Choroid plexus epithelial cell (primary cell): ENCODE measurements at regions not wholly inside any gene's neighbourhood (a gene's known extent, or its start where the extent isn't known, plus 50 kb on each side); places are given as distances from the start of the nearest gene placed in this dataset.

Experiments
- DNase-seq: peaks from one replicate; pipeline ENCODE4 v3.0.0-alpha.2; 2010; ENCODE audit warnings: low read depth
- H3K4me3 ChIP-seq: 2 replicates; pipeline ENCODE4 v1.5.1; 2011; ENCODE audit warnings: low read depth, mild to moderate bottlenecking, control low read depth, low read length, moderate library complexity
- TF ChIP-seq, protein P1 (sequence below): conservative IDR thresholded peaks from 2 replicates; pipeline ENCODE4 v1.5.1; 2011; ENCODE audit warnings: low read depth, mild to moderate bottlenecking, control low read depth, inconsistent platforms, low read length, moderate library complexity

DNA sequence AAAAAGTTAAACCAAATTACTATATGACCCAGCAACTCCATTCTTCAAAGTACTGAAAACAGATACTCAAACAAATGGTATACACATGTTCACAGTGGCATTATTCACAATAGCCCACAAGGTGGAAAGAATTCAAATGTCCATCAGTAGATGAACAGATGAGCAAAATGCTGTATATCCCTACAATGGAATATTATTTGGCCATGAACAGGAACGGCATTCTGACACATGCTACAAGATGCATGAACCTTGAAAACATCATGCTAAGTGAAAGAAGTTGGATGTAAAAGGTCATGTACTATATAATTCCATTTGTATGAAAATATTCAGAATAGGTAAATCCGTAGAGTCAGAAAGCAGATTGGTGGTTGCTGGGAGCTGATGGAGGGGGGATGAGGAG, 73.5 kb upstream of the XYLT1 start:
- DNase-seq = no peak
- H3K4me3 ChIP-seq = no peak overlapping the region
- TF ChIP-seq, protein P1, sequence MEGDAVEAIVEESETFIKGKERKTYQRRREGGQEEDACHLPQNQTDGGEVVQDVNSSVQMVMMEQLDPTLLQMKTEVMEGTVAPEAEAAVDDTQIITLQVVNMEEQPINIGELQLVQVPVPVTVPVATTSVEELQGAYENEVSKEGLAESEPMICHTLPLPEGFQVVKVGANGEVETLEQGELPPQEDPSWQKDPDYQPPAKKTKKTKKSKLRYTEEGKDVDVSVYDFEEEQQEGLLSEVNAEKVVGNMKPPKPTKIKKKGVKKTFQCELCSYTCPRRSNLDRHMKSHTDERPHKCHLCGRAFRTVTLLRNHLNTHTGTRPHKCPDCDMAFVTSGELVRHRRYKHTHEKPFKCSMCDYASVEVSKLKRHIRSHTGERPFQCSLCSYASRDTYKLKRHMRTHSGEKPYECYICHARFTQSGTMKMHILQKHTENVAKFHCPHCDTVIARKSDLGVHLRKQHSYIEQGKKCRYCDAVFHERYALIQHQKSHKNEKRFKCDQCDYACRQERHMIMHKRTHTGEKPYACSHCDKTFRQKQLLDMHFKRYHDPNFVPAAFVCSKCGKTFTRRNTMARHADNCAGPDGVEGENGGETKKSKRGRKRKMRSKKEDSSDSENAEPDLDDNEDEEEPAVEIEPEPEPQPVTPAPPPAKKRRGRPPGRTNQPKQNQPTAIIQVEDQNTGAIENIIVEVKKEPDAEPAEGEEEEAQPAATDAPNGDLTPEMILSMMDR = no peak

DNA sequence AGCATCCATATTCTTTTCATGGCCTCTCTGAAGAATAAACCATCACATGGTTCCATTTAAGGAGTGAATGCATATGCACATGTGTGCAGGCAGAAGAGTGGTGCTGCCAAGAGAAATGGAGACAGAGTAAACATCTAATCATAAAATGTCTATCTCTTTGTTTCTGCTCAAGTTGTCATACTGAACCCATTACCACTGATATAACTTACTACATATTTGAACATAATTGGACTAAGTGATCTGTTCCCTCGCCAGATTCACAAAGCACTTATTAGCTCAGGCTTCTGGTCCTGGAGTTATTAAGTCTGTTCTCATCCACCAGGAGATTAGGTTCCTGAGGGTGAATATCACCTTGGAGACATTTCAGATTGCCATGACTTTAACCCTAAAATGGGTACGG, 72.3 kb upstream of the XYLT1 start:
- no peak overlapping the region for H3K4me3 ChIP-seq

DNA sequence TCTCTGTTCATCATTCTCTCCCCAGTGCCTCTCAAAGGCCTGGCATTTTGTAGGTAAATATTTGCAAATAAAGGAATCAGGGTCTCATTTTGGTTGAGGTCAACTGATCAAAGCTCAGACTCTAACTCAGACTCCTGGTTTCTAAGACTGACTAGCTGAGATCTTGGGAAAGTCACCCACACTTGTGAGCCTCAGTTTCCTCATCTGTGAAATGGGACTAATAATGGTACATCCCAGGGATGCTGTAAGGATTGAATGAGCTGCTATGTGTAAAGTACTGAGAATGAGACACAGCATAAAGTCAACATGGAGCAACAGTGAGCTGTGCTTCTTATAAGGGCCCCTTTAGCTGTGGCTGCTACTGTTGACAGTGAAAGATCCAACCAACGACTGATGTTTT, 70.6 kb upstream of the XYLT1 start:
- H3K4me3 ChIP-seq = no peak overlapping the region
- DNase-seq = no peak
- TF ChIP-seq, protein P1 = no peak

More for the DNA sequence above, 72.3 kb upstream of the XYLT1 start:
- TF ChIP-seq, protein P1 = no peak
- no peak for DNase-seq

DNA sequence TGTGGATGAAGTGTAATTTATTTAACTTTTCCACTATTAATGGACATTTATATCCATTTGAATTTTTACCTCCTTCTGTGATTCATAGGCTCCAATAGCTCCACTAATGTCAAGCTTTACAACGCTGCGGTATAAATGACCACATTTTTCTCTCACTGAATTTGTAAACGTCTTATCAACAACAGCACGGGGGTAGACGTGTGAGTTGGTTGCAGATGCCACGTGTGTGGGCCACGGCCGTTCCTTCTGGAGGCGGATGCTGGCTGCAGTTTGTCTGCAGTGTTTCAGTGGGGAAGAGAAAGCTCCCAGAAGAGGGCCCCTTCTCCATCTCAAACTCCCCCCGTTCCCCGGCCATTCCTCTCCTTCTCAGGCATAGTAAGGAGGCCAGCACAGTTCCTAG, 68.2 kb upstream of the XYLT1 start:
- H3K4me3 ChIP-seq = no peak overlapping the region
- DNase-seq = no peak
- TF ChIP-seq, protein P1 = no peak

DNA sequence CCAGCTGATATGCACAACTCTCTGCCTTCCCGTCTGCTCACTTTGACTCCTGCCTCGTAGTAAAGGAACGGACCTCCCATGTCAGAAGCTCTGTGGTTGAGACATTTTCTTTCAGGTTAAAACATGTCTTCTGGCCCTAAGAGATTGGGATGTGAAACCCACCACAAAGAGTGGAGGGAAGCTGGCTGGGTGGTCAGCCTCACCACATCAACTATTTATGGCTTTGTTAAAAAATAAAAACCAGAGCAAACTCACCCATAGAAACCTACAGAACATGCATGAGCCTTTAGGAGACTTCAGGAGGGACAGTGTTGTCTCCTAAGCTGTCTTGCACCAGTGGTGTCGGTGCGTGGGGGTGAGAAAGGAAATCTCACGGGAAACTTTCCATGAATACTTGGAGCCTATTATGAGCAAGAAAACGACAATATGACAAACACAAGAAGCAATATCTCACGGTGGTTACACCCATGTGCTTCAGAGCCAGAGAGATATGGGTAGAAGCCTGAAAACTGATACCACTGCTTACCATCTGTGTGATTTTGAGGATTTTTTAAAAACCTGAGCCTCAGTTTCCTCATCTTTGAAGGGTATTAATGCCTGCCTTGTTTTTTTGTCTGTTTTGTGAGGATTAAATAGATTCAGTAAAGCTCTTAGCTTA, 61.7 kb upstream of the XYLT1 start:
- H3K4me3 ChIP-seq = no peak overlapping the region
- DNase-seq = no peak
- TF ChIP-seq, protein P1 = no peak

DNA sequence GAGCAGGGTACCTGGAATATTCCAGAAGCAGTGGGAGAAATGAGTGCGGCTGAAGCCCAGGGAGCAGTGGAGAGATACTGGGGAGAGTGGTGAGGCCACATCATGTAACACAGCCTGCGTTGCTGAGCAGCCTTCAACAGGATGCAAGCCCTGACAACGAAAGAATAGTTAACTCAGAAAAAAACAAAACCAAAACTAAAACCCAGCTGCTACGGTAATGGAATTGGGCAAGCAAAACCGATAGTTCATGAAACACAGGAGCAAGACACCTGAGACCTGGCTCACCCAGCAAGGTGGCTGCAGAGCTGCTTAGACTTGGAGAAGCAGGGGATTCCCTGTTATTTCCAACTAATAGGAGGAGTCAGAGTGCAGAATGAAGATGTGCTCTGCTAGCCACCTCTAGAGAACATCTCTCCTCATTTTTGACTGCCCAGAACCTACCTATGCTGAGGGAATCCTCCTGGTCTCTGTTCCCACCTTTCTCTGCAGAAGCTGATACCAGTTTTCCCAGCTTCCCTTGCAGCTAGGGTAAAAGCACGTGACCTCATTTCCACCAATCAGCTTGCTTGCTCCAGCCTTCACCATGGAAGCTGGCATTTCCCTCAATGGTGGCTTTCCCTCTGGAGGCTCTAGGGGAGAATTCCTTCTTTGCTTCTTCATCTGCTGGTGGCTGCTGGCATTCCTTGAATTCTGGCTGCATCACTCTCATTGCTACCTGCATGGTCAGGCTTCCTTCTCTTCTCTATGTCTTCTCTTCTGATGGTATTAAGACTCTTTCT, 59.4 kb upstream of the XYLT1 start:
- TF ChIP-seq, protein P1 = no peak
- no peak overlapping the region for H3K4me3 ChIP-seq
- DNase-seq = no peak
